ENCODE measurements at regions not wholly inside any gene's neighbourhood (a gene's known extent, or its start where the extent isn't known, plus 50 kb on each side); places are given as distances from the start of the nearest gene placed in this dataset.

- no peak for TF ChIP-seq CTCF (IDR thresholded peaks at IDR 0.05; ENCODE audit: control insufficient read depth, insufficient read depth, low read depth, low read length, missing control alignments)
- no peak for DNase-seq (ENCODE audit: low read depth)
- no peak overlapping the region for H3K4me3 ChIP-seq (ENCODE audit: control insufficient read depth, low read depth, low read length)
These were observed 112.8 kb downstream of the FAM43A start for GRCh38 chr3:194798486-194798885.

- TF ChIP-seq CTCF (IDR thresholded peaks at IDR 0.05; ENCODE audit: control insufficient read depth, insufficient read depth, low read depth, low read length, missing control alignments) = no peak
- no peak for DNase-seq (ENCODE audit: low read depth)
- H3K4me3 ChIP-seq (ENCODE audit: control insufficient read depth, low read depth, low read length) = no peak overlapping the region
These were observed 114.3 kb downstream of the FAM43A start for GRCh38 chr3:194800002-194800401.

- H3K4me3 ChIP-seq (ENCODE audit: control insufficient read depth, low read depth, low read length) = no peak overlapping the region
- TF ChIP-seq CTCF (IDR thresholded peaks at IDR 0.05; ENCODE audit: control insufficient read depth, insufficient read depth, low read depth, low read length, missing control alignments) = no peak
- no peak for DNase-seq (ENCODE audit: low read depth)
These were observed 116.1 kb downstream of the FAM43A start for GRCh38 chr3:194801461-194802432.

GRCh38 chr3:194804796-194805195 lies 119.1 kb downstream of the FAM43A start:
- no peak overlapping the region for H3K4me3 ChIP-seq (ENCODE audit: control insufficient read depth, low read depth, low read length)
- no peak for DNase-seq (ENCODE audit: low read depth)
- no peak for TF ChIP-seq CTCF (IDR thresholded peaks at IDR 0.05; ENCODE audit: control insufficient read depth, insufficient read depth, low read depth, low read length, missing control alignments)

- no peak for DNase-seq (ENCODE audit: low read depth)
- no peak for TF ChIP-seq CTCF (IDR thresholded peaks at IDR 0.05; ENCODE audit: control insufficient read depth, insufficient read depth, low read depth, low read length, missing control alignments)
- no peak overlapping the region for H3K4me3 ChIP-seq (ENCODE audit: control insufficient read depth, low read depth, low read length)
These were observed 119.9 kb downstream of the FAM43A start for GRCh38 chr3:194805546-194805945.

GRCh38 chr3:194806991-194807630 lies 121.4 kb downstream of the FAM43A start:
- TF ChIP-seq CTCF (IDR thresholded peaks at IDR 0.05; ENCODE audit: control insufficient read depth, insufficient read depth, low read depth, low read length, missing control alignments) = no peak
- peak; percentile 57 for DNase-seq (ENCODE audit: low read depth)

More at GRCh38 chr3:194806991-194807630, 121.4 kb downstream of the FAM43A start:
- no peak overlapping the region for H3K4me3 ChIP-seq (ENCODE audit: control insufficient read depth, low read depth, low read length)

Measured in AG09309 (cell line).